ENCODE measurements at regions not wholly inside any gene's neighbourhood (a gene's known extent, or its start where the extent isn't known, plus 50 kb on each side); places are given as distances from the start of the nearest gene placed in this dataset.

- no peak for TF ChIP-seq EP300 (IDR thresholded peaks at IDR 0.05)
- no peak for TF ChIP-seq CTCF (IDR thresholded peaks at IDR 0.05)
These were observed 343.5 kb downstream of the TEX29 start for GRCh38 chr13:111663953-111664421.

Data from sigmoid colon (tissue), 4 donors.